GM19025 (cell line): ENCODE measurements at regions not wholly inside any gene's neighbourhood (a gene's known extent, or its start where the extent isn't known, plus 50 kb on each side); places are given as distances from the start of the nearest gene placed in this dataset.

Experiments used
- ATAC-seq: cut with Tn5 transposase; IDR thresholded peaks from one replicate; pipeline ENCODE4 v1.9.1; 2021; ENCODE audit warnings: mild to moderate bottlenecking, low read depth, moderate library complexity; ENCODE audit not compliant: unreplicated experiment

- no peak for ATAC-seq
Measured at GRCh38 chr20:21809961-21810523, 104.6 kb downstream of the PAX1 start.

GRCh38 chr20:21808863-21809664 lies 103.6 kb downstream of the PAX1 start:
- ATAC-seq, result no peak

- ATAC-seq, result no peak
Measured at GRCh38 chr20:21808139-21808538, 102.7 kb downstream of the PAX1 start.

- ATAC-seq, result no peak
Measured at GRCh38 chr20:21804802-21805201, 99.3 kb downstream of the PAX1 start.

GRCh38 chr20:21801193-21801592 lies 95.7 kb downstream of the PAX1 start:
- ATAC-seq, result no peak

- ATAC-seq, result no peak
Measured at GRCh38 chr20:21798384-21798783, 92.9 kb downstream of the PAX1 start.

- ATAC-seq, result no peak
Measured at GRCh38 chr20:21796059-21796458, 90.6 kb downstream of the PAX1 start.

GRCh38 chr20:21788082-21788481 lies 82.6 kb downstream of the PAX1 start:
- no peak for ATAC-seq

GRCh38 chr20:21781446-21782075 lies 76.1 kb downstream of the PAX1 start:
- no peak for ATAC-seq

- no peak for ATAC-seq
Measured at GRCh38 chr20:21780528-21780927, 75.1 kb downstream of the PAX1 start.
